OCI-LY7 (cell line): ENCODE measurements at regions not wholly inside any gene's neighbourhood (a gene's known extent, or its start where the extent isn't known, plus 50 kb on each side); places are given as distances from the start of the nearest gene placed in this dataset.

Experiments
- EZH2phosphoT487 ChIP-seq: fragments of 200-600 bp; sonication (generic); IDR thresholded peaks from 2 replicates; pipeline ENCODE4 v1.6.1; 2018; ENCODE audit warnings: low read depth, borderline replicate concordance, mild to moderate bottlenecking, mixed run types, antibody characterized with exemption, low read length, moderate library complexity, mixed read lengths
- TF ChIP-seq, protein P1 (sequence below): fragments of 200-600 bp; sonication (generic); conservative IDR thresholded peaks from 2 replicates; pipeline ENCODE4 v1.5.1; 2014; ENCODE audit warnings: mild to moderate bottlenecking, antibody characterized with exemption, low read length, moderate library complexity, mixed read lengths

GRCh38 chr7:17239046-17239445 lies 59.4 kb upstream of the AHR start:
- TF ChIP-seq, protein P1, sequence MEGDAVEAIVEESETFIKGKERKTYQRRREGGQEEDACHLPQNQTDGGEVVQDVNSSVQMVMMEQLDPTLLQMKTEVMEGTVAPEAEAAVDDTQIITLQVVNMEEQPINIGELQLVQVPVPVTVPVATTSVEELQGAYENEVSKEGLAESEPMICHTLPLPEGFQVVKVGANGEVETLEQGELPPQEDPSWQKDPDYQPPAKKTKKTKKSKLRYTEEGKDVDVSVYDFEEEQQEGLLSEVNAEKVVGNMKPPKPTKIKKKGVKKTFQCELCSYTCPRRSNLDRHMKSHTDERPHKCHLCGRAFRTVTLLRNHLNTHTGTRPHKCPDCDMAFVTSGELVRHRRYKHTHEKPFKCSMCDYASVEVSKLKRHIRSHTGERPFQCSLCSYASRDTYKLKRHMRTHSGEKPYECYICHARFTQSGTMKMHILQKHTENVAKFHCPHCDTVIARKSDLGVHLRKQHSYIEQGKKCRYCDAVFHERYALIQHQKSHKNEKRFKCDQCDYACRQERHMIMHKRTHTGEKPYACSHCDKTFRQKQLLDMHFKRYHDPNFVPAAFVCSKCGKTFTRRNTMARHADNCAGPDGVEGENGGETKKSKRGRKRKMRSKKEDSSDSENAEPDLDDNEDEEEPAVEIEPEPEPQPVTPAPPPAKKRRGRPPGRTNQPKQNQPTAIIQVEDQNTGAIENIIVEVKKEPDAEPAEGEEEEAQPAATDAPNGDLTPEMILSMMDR, result no peak
- TF ChIP-seq EZH2phosphoT487, result no peak
